ENCODE measurements at regions not wholly inside any gene's neighbourhood (a gene's known extent, or its start where the extent isn't known, plus 50 kb on each side); places are given as distances from the start of the nearest gene placed in this dataset.
"Not testable (repeated sequence)": the region's sequence is repeated elsewhere in the genome, so short reads cannot be mapped to it uniquely, and the experiment has no call there.

- H3K36me3 Mint-ChIP-seq, result peaks cover 8 to 16% of the 10 kb centered on the region in 2 donors
- H3K9me3 Mint-ChIP-seq; H3K27me3 Mint-ChIP-seq; ATAC-seq (ENCODE audit: low read depth in 2 of 2); H3K27ac Mint-ChIP-seq; H3K4me3 Mint-ChIP-seq; DNase-seq; H3K4me1 Mint-ChIP-seq: not testable (repeated sequence)
These were observed 1385.6 kb downstream of the CDH12 start for GRCh38 chr5:21467544-21467943.

GRCh38 chr5:21459744-21460073, 1393.4 kb downstream of the CDH12 start:
- not testable (repeated sequence) for ATAC-seq (ENCODE audit: low read depth in 2 of 2)

GRCh38 chr5:21452449-21452848, 1400.7 kb downstream of the CDH12 start:
- Mint-ChIP-seq H3K9me3 (peaks cover 0 to 2% (median 0%) of the 10 kb centered on the region in 7 donors), H3K4me3 (no peak overlapping the region), H3K27ac (no peak overlapping the region), H3K4me1 (no peaks in the 10 kb centered on the region), H3K27me3 (peaks cover 28 to 40% (median 30%) of the 10 kb centered on the region in 3 donors), H3K36me3 (no peaks in the 10 kb centered on the region)
- DNase-seq, result no peak
- no peak for ATAC-seq (ENCODE audit: low read depth in 2 of 2)

More at GRCh38 chr5:21459744-21460073, 1393.4 kb downstream of the CDH12 start:
- not testable (repeated sequence) for H3K9me3 Mint-ChIP-seq, H3K36me3 Mint-ChIP-seq, H3K27me3 Mint-ChIP-seq, DNase-seq, H3K4me1 Mint-ChIP-seq
- H3K4me3 Mint-ChIP-seq, result peak overlapping the region; percentile 86 to 99 (median 93)
- H3K27ac Mint-ChIP-seq, result peak overlapping the region; percentile 57 to 96 (median 86)

- no peak for ATAC-seq (ENCODE audit: low read depth in 2 of 2)
- Mint-ChIP-seq H3K27ac (no peak overlapping the region), H3K36me3 (no peaks in the 10 kb centered on the region), H3K4me1 (no peaks in the 10 kb centered on the region), H3K4me3 (no peak overlapping the region), H3K27me3 (no peaks in the 10 kb centered on the region), H3K9me3 (peaks cover 0 to 6% (median 0%) of the 10 kb centered on the region in 7 donors)
- no peak for DNase-seq
These were observed 1420.5 kb downstream of the CDH12 start for GRCh38 chr5:21432646-21433045.

- H3K9me3 Mint-ChIP-seq, result no peaks in the 10 kb centered on the region
- no peaks in the 10 kb centered on the region for H3K27me3 Mint-ChIP-seq
- DNase-seq, result no peak
- H3K27ac Mint-ChIP-seq, result no peak overlapping the region
- H3K36me3 Mint-ChIP-seq, result no peaks in the 10 kb centered on the region
- no peak overlapping the region for H3K4me3 Mint-ChIP-seq
- no peak for ATAC-seq (ENCODE audit: low read depth in 2 of 2)
- H3K4me1 Mint-ChIP-seq, result no peaks in the 10 kb centered on the region
These were observed 1428.2 kb downstream of the CDH12 start for GRCh38 chr5:21424907-21425306.

GRCh38 chr5:21419383-21419782, 1431.4 kb upstream of the CDH18 start:
- H3K27me3 Mint-ChIP-seq, result no peaks in the 10 kb centered on the region
- H3K27ac Mint-ChIP-seq, result no peak overlapping the region
- H3K9me3 Mint-ChIP-seq, result peaks cover 0 to 5% (median 0%) of the 10 kb centered on the region in 7 donors
- H3K4me1 Mint-ChIP-seq, result no peaks in the 10 kb centered on the region
- DNase-seq (no peak), ATAC-seq (ENCODE audit: low read depth in 2 of 2) (no peak)
- H3K36me3 Mint-ChIP-seq, result no peaks in the 10 kb centered on the region
- H3K4me3 Mint-ChIP-seq, result no peak overlapping the region

- not testable (repeated sequence) for ATAC-seq (ENCODE audit: low read depth in 2 of 2); H3K4me3 Mint-ChIP-seq; H3K36me3 Mint-ChIP-seq; H3K27ac Mint-ChIP-seq; H3K9me3 Mint-ChIP-seq; DNase-seq; H3K4me1 Mint-ChIP-seq; H3K27me3 Mint-ChIP-seq
These were observed 1414.1 kb upstream of the CDH18 start for GRCh38 chr5:21402089-21402488.

GRCh38 chr5:21398511-21398910, 1410.5 kb upstream of the CDH18 start:
- Mint-ChIP-seq H3K4me1 (no peaks in the 10 kb centered on the region), H3K36me3 (no peaks in the 10 kb centered on the region), H3K9me3 (peaks cover 0 to 3% (median 0%) of the 10 kb centered on the region in 7 donors), H3K27ac (no peak overlapping the region), H3K4me3 (no peak overlapping the region), H3K27me3 (no peaks in the 10 kb centered on the region)
- no peak for DNase-seq
- no peak for ATAC-seq (ENCODE audit: low read depth in 2 of 2)

- no peak overlapping the region for H3K4me3 Mint-ChIP-seq
- H3K27ac Mint-ChIP-seq, result no peak overlapping the region
- H3K27me3 Mint-ChIP-seq, result no peaks in the 10 kb centered on the region
- no peaks in the 10 kb centered on the region for H3K36me3 Mint-ChIP-seq
- no peaks in the 10 kb centered on the region for H3K4me1 Mint-ChIP-seq
- peaks cover 0 to 3% (median 0%) of the 10 kb centered on the region in 7 donors for H3K9me3 Mint-ChIP-seq
- no peak for DNase-seq
- no peak for ATAC-seq (ENCODE audit: low read depth in 2 of 2)
These were observed 1409.7 kb upstream of the CDH18 start for GRCh38 chr5:21397693-21398092.

- no peaks in the 10 kb centered on the region for H3K27me3 Mint-ChIP-seq
- no peaks in the 10 kb centered on the region for H3K36me3 Mint-ChIP-seq
- no peaks in the 10 kb centered on the region for H3K4me1 Mint-ChIP-seq
- ATAC-seq (ENCODE audit: low read depth in 2 of 2) (no peak), DNase-seq (no peak)
- peaks cover 0 to 4% (median 0%) of the 10 kb centered on the region in 7 donors for H3K9me3 Mint-ChIP-seq
- H3K27ac Mint-ChIP-seq, result no peak overlapping the region
- H3K4me3 Mint-ChIP-seq, result no peak overlapping the region
These were observed 1403.5 kb upstream of the CDH18 start for GRCh38 chr5:21391506-21391905.

GRCh38 chr5:21360754-21361153, 1372.8 kb upstream of the CDH18 start:
- not testable (repeated sequence) for H3K9me3 Mint-ChIP-seq; H3K27me3 Mint-ChIP-seq; H3K4me1 Mint-ChIP-seq; ATAC-seq (ENCODE audit: low read depth in 2 of 2); H3K4me3 Mint-ChIP-seq; DNase-seq; H3K27ac Mint-ChIP-seq; H3K36me3 Mint-ChIP-seq

- ATAC-seq (ENCODE audit: low read depth in 2 of 2); H3K36me3 Mint-ChIP-seq; H3K9me3 Mint-ChIP-seq; H3K27me3 Mint-ChIP-seq; H3K4me1 Mint-ChIP-seq; DNase-seq; H3K27ac Mint-ChIP-seq: not testable (repeated sequence)
- H3K4me3 Mint-ChIP-seq, result peak overlapping the region in 1 of 8 donors; percentile 8
These were observed 1353.9 kb upstream of the CDH18 start for GRCh38 chr5:21341948-21342261.

- not testable (repeated sequence) for H3K27ac Mint-ChIP-seq, H3K9me3 Mint-ChIP-seq, H3K27me3 Mint-ChIP-seq, H3K36me3 Mint-ChIP-seq, H3K4me1 Mint-ChIP-seq, DNase-seq
- peak overlapping the region in 1 of 8 donors; percentile 8 for H3K4me3 Mint-ChIP-seq
- ATAC-seq (ENCODE audit: low read depth in 2 of 2), result peak in 1 of 2 donors; percentile 23
These were observed 1353.4 kb upstream of the CDH18 start for GRCh38 chr5:21341203-21341947.

GRCh38 chr5:21340233-21340632, 1352.2 kb upstream of the CDH18 start:
- H3K27me3 Mint-ChIP-seq; H3K4me3 Mint-ChIP-seq; H3K4me1 Mint-ChIP-seq; DNase-seq; H3K9me3 Mint-ChIP-seq; H3K27ac Mint-ChIP-seq; ATAC-seq (ENCODE audit: low read depth in 2 of 2); H3K36me3 Mint-ChIP-seq: not testable (repeated sequence)

- not testable (repeated sequence) for H3K4me1 Mint-ChIP-seq, H3K27me3 Mint-ChIP-seq, H3K4me3 Mint-ChIP-seq
These were observed 1348.5 kb upstream of the CDH18 start for GRCh38 chr5:21336478-21336877.

More at GRCh38 chr5:21336478-21336877, 1348.5 kb upstream of the CDH18 start:
- DNase-seq; ATAC-seq (ENCODE audit: low read depth in 2 of 2); H3K36me3 Mint-ChIP-seq; H3K27ac Mint-ChIP-seq; H3K9me3 Mint-ChIP-seq: not testable (repeated sequence)

Data from naive B cell (primary cell).